Common myeloid progenitor, CD34-positive (primary cell): ENCODE measurements at regions not wholly inside any gene's neighbourhood (a gene's known extent, or its start where the extent isn't known, plus 50 kb on each side); places are given as distances from the start of the nearest gene placed in this dataset.

ENCODE experiments used
- CTCF ChIA-PET: fragments of 350-600 bp; sonication (Branson Sonifier 250); formaldehyde crosslinking; loops from one replicate; lab custom pipeline; 2021; ENCODE audit warnings: antibody characterized with exemption; lab: Charles Lee
- POLR2A ChIA-PET: fragments of 350-600 bp; sonication (Branson Sonifier 250); formaldehyde crosslinking; loops from one replicate; lab custom pipeline; 2021; ENCODE audit warnings: antibody characterized with exemption; lab: Charles Lee
- DNase-seq, 3 donors: peaks; one replicate each; pipeline versions ENCODE4 v3.0.0 to v3.0.0-alpha.2; 2013
- H3K27ac ChIP-seq, 2 experiments: 1 replicate in 1 of 2; 2 replicates in 1 of 2; pipeline ENCODE4 v1.7.0; 2013; ENCODE audit warnings: inconsistent platforms in 2 of 2, low read length in 2 of 2, mild to moderate bottlenecking in 2 of 2, low read depth in 1 of 2, moderate library complexity in 1 of 2; ENCODE audit not compliant: severe bottlenecking in 2 of 2, insufficient read depth in 1 of 2, poor library complexity in 1 of 2
- H3K27me3 ChIP-seq, 5 experiments: replicated peaks in 2 of 5; 1 replicate in 3 of 5; 2 replicates in 2 of 5; pipeline versions ENCODE4 v1.6.1 to v1.7.0; 2013; ENCODE audit warnings: low read length in 4 of 5, mild to moderate bottlenecking in 2 of 5, moderate library complexity in 2 of 5, inconsistent platforms in 1 of 5; ENCODE audit not compliant: insufficient read depth in 5 of 5, control insufficient read depth in 4 of 5
- H3K36me3 ChIP-seq, 4 experiments: 1 replicate in 2 of 4; 2 replicates in 2 of 4; pipeline versions ENCODE4 v1.6.1 to v1.7.0; 2013; ENCODE audit warnings: low read length in 3 of 4, control low read depth in 1 of 4, mild to moderate bottlenecking in 1 of 4; ENCODE audit not compliant: control insufficient read depth in 4 of 4, insufficient read depth in 4 of 4
- H3K4me1 ChIP-seq, 4 experiments: 1 replicate in 3 of 4; 2 replicates in 1 of 4; pipeline versions ENCODE4 v1.6.1 to v1.7.1; 2013; ENCODE audit warnings: low read length in 3 of 4, mild to moderate bottlenecking in 3 of 4, control low read depth in 1 of 4, inconsistent platforms in 1 of 4, moderate library complexity in 1 of 4; ENCODE audit not compliant: control insufficient read depth in 4 of 4, insufficient read depth in 4 of 4; ENCODE audit errors: control extremely low read depth in 1 of 4
- H3K4me3 ChIP-seq, 7 experiments: 1 replicate in 4 of 7; 2 replicates in 3 of 7; pipeline versions ENCODE4 v1.5.1 to v1.7.0; 2013; ENCODE audit warnings: mild to moderate bottlenecking in 7 of 7, low read length in 6 of 7, moderate library complexity in 6 of 7, inconsistent platforms in 2 of 7, low read depth in 2 of 7, control low read depth in 1 of 7; ENCODE audit not compliant: insufficient read depth in 4 of 7, control insufficient read depth in 1 of 7; ENCODE audit errors: extremely low read depth in 1 of 7
- H3K9me3 ChIP-seq, 5 experiments: 1 replicate in 4 of 5; 2 replicates in 1 of 5; pipeline versions ENCODE4 v1.6.1 to v1.7.1; 2013; ENCODE audit warnings: low read length in 4 of 5, mild to moderate bottlenecking in 2 of 5, inconsistent platforms in 1 of 5, low read depth in 1 of 5, moderate library complexity in 1 of 5; ENCODE audit not compliant: control insufficient read depth in 4 of 5, insufficient read depth in 2 of 5; ENCODE audit errors: control extremely low read depth in 1 of 5
- WGBS: methylation state at CpG from one replicate; pipeline ENCODE4 v1.1.5; 2013; ENCODE audit not compliant: insufficient coverage; 5-methylcytosine and 5-hydroxymethylcytosine counted together

GRCh38 chr4:13911256-13911655, 283.7 kb upstream of the BOD1L1 start:
- CTCF ChIA-PET: interaction anchor here (0.9 to 1.5 kb wide), 3 partner anchors 9 to 255 kb away, joined by 3 to 6 read pairs (median 3); no protein-coding TSS in a partner anchor
- no peaks in the 10 kb centered on the region for H3K27me3 ChIP-seq
- no peak overlapping the region for H3K27ac ChIP-seq
- H3K36me3 ChIP-seq: no peaks in the 10 kb centered on the region
- POLR2A ChIA-PET: no interaction called here
- H3K4me3 ChIP-seq: no peak overlapping the region
- no peaks in the 10 kb centered on the region for H3K9me3 ChIP-seq
- H3K4me1 ChIP-seq: no peaks in the 10 kb centered on the region
- DNase-seq: no peak

GRCh38 chr4:13912436-13912925, 285.0 kb upstream of the BOD1L1 start:
- ChIA-PET CTCF (interaction anchor here (1.5 kb wide), 1 partner anchor 8 kb away, joined by 6 read pairs; no protein-coding TSS in a partner anchor), POLR2A (no interaction called here)
- no peaks in the 10 kb centered on the region for H3K9me3 ChIP-seq
- H3K27me3 ChIP-seq: no peaks in the 10 kb centered on the region
- peak in 2 of 3 donors; percentile 3 to 8 for DNase-seq
- H3K36me3 ChIP-seq: no peaks in the 10 kb centered on the region
- no peak overlapping the region for H3K27ac ChIP-seq
- WGBS: no CpG with 5 or more reads among the region's 2 CpGs
- H3K4me1 ChIP-seq: no peaks in the 10 kb centered on the region
- H3K4me3 ChIP-seq: no peak overlapping the region

- no peaks in the 10 kb centered on the region for H3K9me3 ChIP-seq
- POLR2A ChIA-PET: no interaction called here
- H3K27me3 ChIP-seq: no peaks in the 10 kb centered on the region
- H3K27ac ChIP-seq: no peak overlapping the region
- H3K36me3 ChIP-seq: no peaks in the 10 kb centered on the region
- CTCF ChIA-PET: no interaction called here
- DNase-seq: no peak
- no peaks in the 10 kb centered on the region for H3K4me1 ChIP-seq
- H3K4me3 ChIP-seq: no peak overlapping the region
Measured at GRCh38 chr4:13912966-13913365, 285.4 kb upstream of the BOD1L1 start.

- Histone ChIP-seq H3K4me3 (no peak overlapping the region), H3K27ac (no peak overlapping the region), H3K27me3 (no peaks in the 10 kb centered on the region), H3K9me3 (no peaks in the 10 kb centered on the region), H3K36me3 (no peaks in the 10 kb centered on the region), H3K4me1 (peaks cover 1 to 9% (median 4%) of the 10 kb centered on the region in 4 experiments)
- no peak for DNase-seq
- ChIA-PET CTCF (interaction anchor here (1.1 kb wide), 1 partner anchor 9 kb away, joined by 3 read pairs; no protein-coding TSS in a partner anchor), POLR2A (no interaction called here)
- no CpG with 5 or more reads among the region's 1 CpG for WGBS
Measured at GRCh38 chr4:13917015-13917414, 289.5 kb upstream of the BOD1L1 start.

- no peak overlapping the region for H3K27ac ChIP-seq
- H3K36me3 ChIP-seq: no peaks in the 10 kb centered on the region
- H3K27me3 ChIP-seq: no peaks in the 10 kb centered on the region
- peaks cover 1 to 10% (median 5%) of the 10 kb centered on the region in 4 experiments for H3K4me1 ChIP-seq
- WGBS: no CpG with 5 or more reads among the region's 2 CpGs
- POLR2A ChIA-PET: no interaction called here
- H3K4me3 ChIP-seq: no peak overlapping the region
- no peaks in the 10 kb centered on the region for H3K9me3 ChIP-seq
- no peak for DNase-seq
- CTCF ChIA-PET: no interaction called here
Measured at GRCh38 chr4:13918110-13918509, 290.6 kb upstream of the BOD1L1 start.

- H3K4me3 ChIP-seq: no peak overlapping the region
- ChIA-PET CTCF (no interaction called here), POLR2A (no interaction called here)
- peaks cover 1 to 10% (median 5%) of the 10 kb centered on the region in 4 experiments for H3K4me1 ChIP-seq
- H3K27me3 ChIP-seq: no peaks in the 10 kb centered on the region
- H3K27ac ChIP-seq: no peak overlapping the region
- WGBS: 97% methylated on average over 6 of the region's 7 CpGs
- H3K9me3 ChIP-seq: no peaks in the 10 kb centered on the region
- no peaks in the 10 kb centered on the region for H3K36me3 ChIP-seq
- DNase-seq: no peak
Measured at GRCh38 chr4:13918991-13919441, 291.5 kb upstream of the BOD1L1 start.

- H3K27me3 ChIP-seq: no peaks in the 10 kb centered on the region
- no peak overlapping the region for H3K4me3 ChIP-seq
- DNase-seq: no peak
- ChIA-PET POLR2A (no interaction called here), CTCF (interaction anchor here (1.6 kb wide), 1 partner anchor 9 kb away, joined by 6 read pairs; no protein-coding TSS in a partner anchor)
- no peak overlapping the region for H3K27ac ChIP-seq
- H3K4me1 ChIP-seq: peaks cover 1 to 10% (median 5%) of the 10 kb centered on the region in 4 experiments
- H3K36me3 ChIP-seq: no peaks in the 10 kb centered on the region
- 100% methylated on average over 4 of the region's 8 CpGs for WGBS
- no peaks in the 10 kb centered on the region for H3K9me3 ChIP-seq
Measured at GRCh38 chr4:13920111-13920875, 292.8 kb upstream of the BOD1L1 start.
